ENCODE measurements at regions not wholly inside any gene's neighbourhood (a gene's known extent, or its start where the extent isn't known, plus 50 kb on each side); places are given as distances from the start of the nearest gene placed in this dataset.

DNA sequence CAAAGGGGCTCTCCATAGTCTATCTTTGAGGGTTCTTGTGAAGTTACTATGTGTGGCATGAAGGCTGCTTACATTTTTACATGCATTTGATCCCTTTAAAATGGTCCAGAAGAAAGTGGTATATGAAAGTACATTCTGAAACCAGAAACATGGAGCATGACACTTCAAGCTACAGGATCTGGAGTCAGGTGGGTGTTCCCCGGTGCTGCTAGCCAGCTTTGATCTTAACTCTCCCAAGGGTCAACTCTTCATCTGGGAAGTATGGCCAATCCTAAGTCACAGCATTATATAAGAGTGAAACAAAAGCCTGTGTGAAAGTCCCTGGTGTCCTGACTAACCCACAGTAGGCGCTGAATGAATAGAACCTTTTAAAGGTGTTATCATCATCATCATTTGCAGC, 91.0 kb upstream of the TAS2R1 start:
- TF ChIP-seq FOSL1 (IDR thresholded peaks at IDR 0.05; ENCODE audit: insufficient read depth, low read depth, low read length) = no peak
- no peak for TF ChIP-seq RBBP5 (IDR thresholded peaks at IDR 0.05; ENCODE audit: borderline replicate concordance, low read depth, low read length)
